Panc1 (cell line): ENCODE measurements at regions not wholly inside any gene's neighbourhood (a gene's known extent, or its start where the extent isn't known, plus 50 kb on each side); places are given as distances from the start of the nearest gene placed in this dataset.
A peak's percentile ranks its signal among the peaks of the same experiment; 100 is the strongest.

ENCODE experiments used
- POLR2AphosphoS5 ChIP-seq: IDR thresholded peaks from 2 replicates; pipeline ENCODE4 v1.6.1; 2012; ENCODE audit warnings: mild to moderate bottlenecking, low read depth, low read length, moderate library complexity
- TF ChIP-seq, protein P1 (sequence below), 2 experiments: IDR thresholded peaks; 2 replicates each; pipeline ENCODE4 v1.6.1; 2011 to 2012; ENCODE audit warnings: low read depth in 2 of 2, control low read depth in 1 of 2, low read length in 1 of 2, mild to moderate bottlenecking in 1 of 2, moderate library complexity in 1 of 2; ENCODE audit not compliant: insufficient read depth in 1 of 2
- TF ChIP-seq, protein P2 (sequence below): fragments of 450-650 bp; IDR thresholded peaks from 2 replicates; pipeline ENCODE4 v1.5.1; 2017; ENCODE audit warnings: mild to moderate bottlenecking

DNA sequence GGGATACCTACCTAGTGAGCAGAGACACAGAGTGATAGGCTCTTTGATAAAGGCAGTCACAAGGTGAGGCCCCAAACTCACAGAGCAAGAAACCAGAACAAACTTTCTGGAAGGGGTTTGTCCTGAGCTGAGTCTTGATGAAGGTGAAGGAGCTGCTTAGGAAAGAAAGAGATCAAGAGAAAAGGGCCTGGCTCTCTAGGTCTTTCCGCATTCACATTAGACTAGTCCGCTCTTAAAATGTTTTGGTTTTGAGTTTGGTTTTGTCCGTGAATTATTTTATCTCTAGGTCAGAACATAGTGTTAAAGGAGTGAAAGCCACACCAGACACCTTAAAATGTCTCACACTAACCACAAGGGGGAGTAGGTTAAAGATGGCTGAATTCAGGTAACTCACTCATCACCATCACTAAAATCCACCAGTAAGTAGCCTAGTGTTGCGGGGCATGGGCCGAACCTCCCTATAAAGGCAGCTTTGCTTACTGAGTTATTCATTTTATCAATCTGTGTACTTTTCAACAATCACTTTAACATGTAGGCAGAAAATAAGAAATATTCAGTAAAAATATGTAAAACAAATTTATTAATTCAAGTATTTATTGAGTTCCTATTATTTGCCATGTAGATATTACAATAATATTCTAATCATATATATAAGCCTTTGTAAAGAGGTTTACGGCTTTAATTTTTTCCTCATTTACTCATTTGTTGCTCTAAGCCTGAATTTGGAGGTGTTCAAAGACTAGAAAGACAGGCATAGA lies 121.5 kb upstream of the TSC22D2 start:
- TF ChIP-seq, protein P1, sequence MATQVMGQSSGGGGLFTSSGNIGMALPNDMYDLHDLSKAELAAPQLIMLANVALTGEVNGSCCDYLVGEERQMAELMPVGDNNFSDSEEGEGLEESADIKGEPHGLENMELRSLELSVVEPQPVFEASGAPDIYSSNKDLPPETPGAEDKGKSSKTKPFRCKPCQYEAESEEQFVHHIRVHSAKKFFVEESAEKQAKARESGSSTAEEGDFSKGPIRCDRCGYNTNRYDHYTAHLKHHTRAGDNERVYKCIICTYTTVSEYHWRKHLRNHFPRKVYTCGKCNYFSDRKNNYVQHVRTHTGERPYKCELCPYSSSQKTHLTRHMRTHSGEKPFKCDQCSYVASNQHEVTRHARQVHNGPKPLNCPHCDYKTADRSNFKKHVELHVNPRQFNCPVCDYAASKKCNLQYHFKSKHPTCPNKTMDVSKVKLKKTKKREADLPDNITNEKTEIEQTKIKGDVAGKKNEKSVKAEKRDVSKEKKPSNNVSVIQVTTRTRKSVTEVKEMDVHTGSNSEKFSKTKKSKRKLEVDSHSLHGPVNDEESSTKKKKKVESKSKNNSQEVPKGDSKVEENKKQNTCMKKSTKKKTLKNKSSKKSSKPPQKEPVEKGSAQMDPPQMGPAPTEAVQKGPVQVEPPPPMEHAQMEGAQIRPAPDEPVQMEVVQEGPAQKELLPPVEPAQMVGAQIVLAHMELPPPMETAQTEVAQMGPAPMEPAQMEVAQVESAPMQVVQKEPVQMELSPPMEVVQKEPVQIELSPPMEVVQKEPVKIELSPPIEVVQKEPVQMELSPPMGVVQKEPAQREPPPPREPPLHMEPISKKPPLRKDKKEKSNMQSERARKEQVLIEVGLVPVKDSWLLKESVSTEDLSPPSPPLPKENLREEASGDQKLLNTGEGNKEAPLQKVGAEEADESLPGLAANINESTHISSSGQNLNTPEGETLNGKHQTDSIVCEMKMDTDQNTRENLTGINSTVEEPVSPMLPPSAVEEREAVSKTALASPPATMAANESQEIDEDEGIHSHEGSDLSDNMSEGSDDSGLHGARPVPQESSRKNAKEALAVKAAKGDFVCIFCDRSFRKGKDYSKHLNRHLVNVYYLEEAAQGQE (IDR thresholded peaks at IDR 0.05; ENCODE audit: insufficient read depth in 1 of 2, low read depth in 2 of 2, low read length in 1 of 2): no peak
- TF ChIP-seq POLR2AphosphoS5: no peak
- TF ChIP-seq, protein P2, sequence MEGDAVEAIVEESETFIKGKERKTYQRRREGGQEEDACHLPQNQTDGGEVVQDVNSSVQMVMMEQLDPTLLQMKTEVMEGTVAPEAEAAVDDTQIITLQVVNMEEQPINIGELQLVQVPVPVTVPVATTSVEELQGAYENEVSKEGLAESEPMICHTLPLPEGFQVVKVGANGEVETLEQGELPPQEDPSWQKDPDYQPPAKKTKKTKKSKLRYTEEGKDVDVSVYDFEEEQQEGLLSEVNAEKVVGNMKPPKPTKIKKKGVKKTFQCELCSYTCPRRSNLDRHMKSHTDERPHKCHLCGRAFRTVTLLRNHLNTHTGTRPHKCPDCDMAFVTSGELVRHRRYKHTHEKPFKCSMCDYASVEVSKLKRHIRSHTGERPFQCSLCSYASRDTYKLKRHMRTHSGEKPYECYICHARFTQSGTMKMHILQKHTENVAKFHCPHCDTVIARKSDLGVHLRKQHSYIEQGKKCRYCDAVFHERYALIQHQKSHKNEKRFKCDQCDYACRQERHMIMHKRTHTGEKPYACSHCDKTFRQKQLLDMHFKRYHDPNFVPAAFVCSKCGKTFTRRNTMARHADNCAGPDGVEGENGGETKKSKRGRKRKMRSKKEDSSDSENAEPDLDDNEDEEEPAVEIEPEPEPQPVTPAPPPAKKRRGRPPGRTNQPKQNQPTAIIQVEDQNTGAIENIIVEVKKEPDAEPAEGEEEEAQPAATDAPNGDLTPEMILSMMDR: peak; percentile 79
